MM.1S (cell line): ENCODE measurements at regions not wholly inside any gene's neighbourhood (a gene's known extent, or its start where the extent isn't known, plus 50 kb on each side); places are given as distances from the start of the nearest gene placed in this dataset.

Source experiments
- EZH2phosphoT487 ChIP-seq: fragments of 300-600 bp; sonication (generic); IDR thresholded peaks from 2 replicates; pipeline ENCODE4 v1.6.1; 2018; ENCODE audit warnings: antibody characterized with exemption, low read length
- TF ChIP-seq, protein P1 (sequence below): fragments of 300-600 bp; sonication (generic); IDR thresholded peaks from 2 replicates; pipeline ENCODE4 v1.5.1; 2016; ENCODE audit warnings: antibody characterized with exemption, low read length, mixed read lengths

DNA sequence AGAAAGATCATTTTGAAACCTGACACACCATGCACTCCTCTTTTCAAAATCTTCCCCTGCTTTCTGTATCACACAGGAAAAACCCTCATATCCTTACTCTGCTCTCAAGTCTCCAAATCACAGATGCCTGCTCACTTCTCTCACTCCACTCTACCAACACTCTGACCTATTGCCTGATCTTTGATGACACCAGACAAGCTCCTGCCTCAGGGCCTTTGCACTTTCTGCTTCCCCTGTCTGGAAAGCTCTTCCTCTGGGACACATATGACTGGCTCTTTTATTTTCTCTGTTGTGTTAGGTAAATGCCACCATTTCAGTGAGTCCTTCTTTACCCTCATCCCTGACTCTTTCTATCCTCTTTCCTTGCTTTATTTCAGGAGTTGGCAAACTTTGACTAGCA, 1300.7 kb upstream of the ZEB2 start:
- no peak for TF ChIP-seq EZH2phosphoT487
- TF ChIP-seq, protein P1, sequence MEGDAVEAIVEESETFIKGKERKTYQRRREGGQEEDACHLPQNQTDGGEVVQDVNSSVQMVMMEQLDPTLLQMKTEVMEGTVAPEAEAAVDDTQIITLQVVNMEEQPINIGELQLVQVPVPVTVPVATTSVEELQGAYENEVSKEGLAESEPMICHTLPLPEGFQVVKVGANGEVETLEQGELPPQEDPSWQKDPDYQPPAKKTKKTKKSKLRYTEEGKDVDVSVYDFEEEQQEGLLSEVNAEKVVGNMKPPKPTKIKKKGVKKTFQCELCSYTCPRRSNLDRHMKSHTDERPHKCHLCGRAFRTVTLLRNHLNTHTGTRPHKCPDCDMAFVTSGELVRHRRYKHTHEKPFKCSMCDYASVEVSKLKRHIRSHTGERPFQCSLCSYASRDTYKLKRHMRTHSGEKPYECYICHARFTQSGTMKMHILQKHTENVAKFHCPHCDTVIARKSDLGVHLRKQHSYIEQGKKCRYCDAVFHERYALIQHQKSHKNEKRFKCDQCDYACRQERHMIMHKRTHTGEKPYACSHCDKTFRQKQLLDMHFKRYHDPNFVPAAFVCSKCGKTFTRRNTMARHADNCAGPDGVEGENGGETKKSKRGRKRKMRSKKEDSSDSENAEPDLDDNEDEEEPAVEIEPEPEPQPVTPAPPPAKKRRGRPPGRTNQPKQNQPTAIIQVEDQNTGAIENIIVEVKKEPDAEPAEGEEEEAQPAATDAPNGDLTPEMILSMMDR = no peak
